HPDE6-E6E7 (cell line): ENCODE measurements at regions not wholly inside any gene's neighbourhood (a gene's known extent, or its start where the extent isn't known, plus 50 kb on each side); places are given as distances from the start of the nearest gene placed in this dataset.

Source experiments
- DNase-seq: peaks from one replicate; pipeline ENCODE4 v3.0.0; 2011; ENCODE audit warnings: missing footprints; ENCODE audit errors: extremely low spot score

- no peak for DNase-seq
These were observed 185.5 kb downstream of the SCP2D1 start for GRCh38 chr20:18999086-18999485.

GRCh38 chr20:19000078-19000477 lies 186.5 kb downstream of the SCP2D1 start:
- DNase-seq, result no peak

DNA sequence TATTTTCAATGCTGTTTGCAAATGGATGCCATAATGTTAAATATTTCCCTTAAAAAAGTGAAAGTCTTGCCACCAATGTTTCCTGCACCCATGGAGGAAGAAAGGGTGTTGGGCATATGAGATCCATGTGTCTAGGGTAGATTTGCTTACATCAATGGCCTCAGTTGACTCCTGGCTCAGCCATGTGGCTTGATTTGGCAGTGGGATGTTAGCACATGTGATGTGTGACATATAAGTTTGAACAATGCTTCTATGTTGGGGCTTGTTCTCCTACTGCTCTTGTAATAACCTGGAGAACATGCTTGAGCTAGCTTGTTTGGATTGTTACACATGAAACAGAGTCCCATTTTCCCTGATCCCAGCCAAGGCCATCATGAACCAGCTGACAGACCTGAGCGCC lies 187.6 kb downstream of the SCP2D1 start:
- DNase-seq, result no peak

DNA sequence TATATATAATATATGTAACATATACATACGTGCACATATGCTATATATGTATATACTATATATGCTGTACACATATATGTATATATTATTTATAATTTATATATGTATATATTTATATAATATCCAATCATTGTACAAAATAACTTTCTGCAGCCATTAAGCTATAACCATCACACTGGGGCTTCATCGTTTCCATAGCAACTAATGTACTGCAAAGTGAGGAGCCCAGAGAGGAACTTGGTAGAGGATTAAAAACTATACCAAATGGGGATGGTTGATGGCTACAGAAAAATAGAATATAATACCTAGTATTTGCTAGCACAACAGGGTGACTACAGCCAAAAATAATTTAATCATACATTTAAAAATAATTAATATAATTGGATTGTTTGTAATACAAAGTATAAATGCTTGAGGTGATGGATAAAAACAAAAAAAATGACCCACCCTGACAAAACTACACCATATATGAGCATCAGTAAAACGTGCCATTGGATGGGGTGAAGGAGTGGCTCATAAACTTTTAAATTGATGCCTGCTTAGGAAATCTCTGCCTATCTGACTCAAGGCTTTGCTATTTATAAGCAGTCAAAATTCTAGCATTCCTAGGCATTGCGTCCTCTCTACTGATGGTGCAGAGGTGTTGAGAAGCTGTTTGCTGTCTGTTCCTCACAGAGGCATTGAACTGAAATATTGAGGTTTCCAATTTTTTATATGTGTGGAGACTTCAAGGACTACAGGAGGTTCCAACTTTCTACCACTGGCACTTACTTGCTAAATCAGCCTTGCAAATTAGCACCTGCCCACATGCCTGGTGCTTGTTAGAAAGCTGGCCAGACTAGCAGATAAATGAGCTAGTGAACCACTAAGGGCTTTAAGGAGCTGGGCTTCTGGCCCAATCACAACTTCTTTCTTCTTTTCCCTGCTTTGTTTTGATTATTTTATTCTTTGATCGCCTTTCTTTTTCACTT lies 190.1 kb downstream of the SCP2D1 start:
- DNase-seq, result no peak

GRCh38 chr20:19004975-19005374 lies 191.4 kb downstream of the SCP2D1 start:
- no peak for DNase-seq

- no peak for DNase-seq
These were observed 194.9 kb downstream of the SCP2D1 start for GRCh38 chr20:19008497-19008896.

- no peak for DNase-seq
These were observed 195.6 kb downstream of the SCP2D1 start for GRCh38 chr20:19009081-19009688.

- no peak for DNase-seq
These were observed 199.1 kb downstream of the SCP2D1 start for GRCh38 chr20:19012676-19013075.

- no peak for DNase-seq
These were observed 198.5 kb upstream of the SLC24A3 start for GRCh38 chr20:19013907-19014306.

GRCh38 chr20:19015351-19016139 lies 196.9 kb upstream of the SLC24A3 start:
- DNase-seq, result no peak

- no peak for DNase-seq
These were observed 196.3 kb upstream of the SLC24A3 start for GRCh38 chr20:19016140-19016497.

DNA sequence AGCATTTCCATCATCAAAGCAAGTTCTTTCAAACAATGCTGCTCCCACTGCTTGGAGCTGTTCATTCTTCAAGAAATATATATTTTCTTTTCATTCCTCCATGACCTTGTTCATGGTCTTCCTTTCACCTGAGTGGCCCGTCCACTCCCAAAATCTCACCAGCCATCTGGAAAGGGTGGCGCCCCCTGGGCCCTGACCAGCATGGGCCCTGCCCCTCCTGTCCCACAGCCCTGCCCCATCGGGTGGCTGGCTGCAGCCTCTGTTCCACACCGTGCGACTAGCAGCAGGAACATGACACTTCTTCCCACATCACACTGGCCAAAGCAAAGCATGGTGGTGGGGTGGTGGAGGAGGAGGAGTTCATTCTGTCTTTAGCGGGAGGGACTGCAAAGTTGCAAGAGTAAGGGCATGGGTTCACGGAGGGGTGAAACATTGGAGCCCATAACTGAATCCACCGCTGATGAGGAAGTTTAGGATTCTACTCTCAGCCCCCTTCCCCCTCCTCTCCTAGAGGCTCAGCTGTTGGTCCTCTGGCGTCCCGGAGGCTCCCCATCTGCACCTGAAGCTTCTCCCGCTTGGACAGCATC lies 195.2 kb upstream of the SLC24A3 start:
- no peak for DNase-seq

DNA sequence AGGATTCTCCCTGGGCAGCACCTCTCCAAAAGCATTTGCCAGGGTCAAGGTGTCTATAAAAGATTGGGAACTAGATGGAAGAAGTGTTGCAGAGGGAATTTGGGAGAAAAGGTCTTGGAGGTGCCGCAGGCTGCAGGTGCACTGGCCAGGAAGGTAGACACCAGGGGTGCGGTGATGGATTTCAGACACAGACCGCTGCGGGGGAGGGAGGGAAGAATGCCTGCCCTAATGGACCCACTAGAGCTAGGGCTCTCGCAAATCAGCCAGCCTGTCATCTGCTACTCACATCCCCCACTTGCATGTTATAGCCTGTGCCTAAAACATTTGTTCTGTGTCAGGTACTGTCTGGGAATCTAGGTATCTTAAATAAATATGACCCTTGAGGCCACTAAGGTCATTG lies 193.6 kb upstream of the SLC24A3 start:
- no peak for DNase-seq

DNA sequence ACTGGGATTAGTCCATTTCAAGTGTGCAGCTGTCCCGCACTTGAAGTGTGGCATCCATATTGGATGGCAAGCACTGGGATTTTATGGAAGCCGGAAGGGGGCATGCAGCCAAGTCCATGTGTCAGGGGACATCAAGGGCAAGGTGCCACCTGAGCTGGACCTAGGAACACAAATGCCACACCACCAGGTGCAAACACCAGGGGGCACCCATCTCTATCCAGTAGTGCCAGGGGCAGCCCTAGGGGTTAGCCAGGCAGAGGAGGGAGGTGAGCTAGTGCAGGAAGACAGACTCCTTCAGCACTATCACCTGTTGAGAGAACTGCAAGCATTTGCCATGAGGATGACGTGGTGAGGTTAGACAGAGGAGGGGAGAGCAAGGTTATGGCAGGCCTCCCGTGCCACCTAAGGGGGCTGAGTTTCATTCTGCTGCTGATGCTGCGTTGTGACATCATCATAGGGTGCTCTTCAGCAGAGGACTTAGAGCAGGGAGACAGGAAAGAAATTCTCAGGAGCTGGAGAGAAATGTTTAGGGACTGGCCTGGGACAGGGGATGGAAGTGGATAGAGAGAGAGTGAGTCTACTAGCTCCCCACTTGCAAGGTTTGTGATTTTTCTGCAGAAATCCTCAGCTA lies 192.6 kb upstream of the SLC24A3 start:
- DNase-seq, result no peak

- no peak for DNase-seq
These were observed 190.9 kb upstream of the SLC24A3 start for GRCh38 chr20:19021406-19022117.

- DNase-seq, result no peak
These were observed 190.3 kb upstream of the SLC24A3 start for GRCh38 chr20:19022118-19022575.

DNA sequence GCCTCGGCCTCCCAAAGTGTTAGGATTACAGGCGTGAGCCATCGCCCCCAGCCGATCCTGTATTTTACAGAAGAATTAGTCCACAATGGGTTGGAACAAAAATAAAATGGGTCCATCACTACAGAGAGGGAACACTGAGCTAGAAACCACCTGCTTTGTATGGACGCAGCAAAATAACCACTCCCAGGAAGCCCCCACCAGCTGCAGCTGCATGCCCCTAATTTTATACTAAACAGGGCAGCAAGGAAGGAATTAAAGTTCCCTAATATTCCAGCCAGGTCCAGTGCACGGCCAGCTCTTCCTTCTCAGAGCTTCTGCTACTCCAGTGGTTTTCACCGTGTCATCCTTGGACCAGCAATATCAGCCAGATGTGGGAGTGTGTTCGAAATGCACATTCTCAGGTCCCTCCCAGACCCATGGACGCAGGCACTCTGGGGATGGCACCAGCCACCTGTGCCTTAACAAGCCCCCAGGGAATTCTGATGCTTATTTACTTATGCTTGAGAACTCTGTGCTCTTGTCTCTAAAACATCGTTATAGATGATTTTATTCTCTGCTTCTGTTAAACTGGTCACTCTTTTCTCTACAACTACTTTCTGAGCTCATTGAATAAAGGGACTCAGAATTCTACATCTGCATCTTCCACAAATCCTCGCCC lies 189.5 kb upstream of the SLC24A3 start:
- no peak for DNase-seq

- DNase-seq, result no peak
These were observed 188.0 kb upstream of the SLC24A3 start for GRCh38 chr20:19024296-19025035.

- no peak for DNase-seq
These were observed 186.9 kb upstream of the SLC24A3 start for GRCh38 chr20:19025430-19026120.
